IMR-90 (cell line): ENCODE measurements at regions not wholly inside any gene's neighbourhood (a gene's known extent, or its start where the extent isn't known, plus 50 kb on each side); places are given as distances from the start of the nearest gene placed in this dataset.

Source experiments
- ATAC-seq: fragments of 200-7000 bp; cut with Tn5 transposase; 2 replicates; pipeline ENCODE4 v1.9.1; 2020; ENCODE audit warnings: low read depth, mild to moderate bottlenecking, moderate library complexity
- BruUV-seq: library from RNA; stranded (reverse); fragments of 400-500 nt; replicated peaks from 2 replicates; lab custom pipeline; 2021; lab: Mats Ljungman, UMichigan
- CTCF ChIA-PET: fragments of 300-600 bp; formaldehyde crosslinking; extraction: SDS; loops from one replicate; lab custom pipeline; 2021; ENCODE audit warnings: antibody characterized with exemption; lab: Yijun Ruan, JAX
- POLR2A ChIA-PET: fragments of 300-600 bp; sonication (Branson Sonifier 250); formaldehyde crosslinking; loops from one replicate; lab custom pipeline; 2022; ENCODE audit warnings: antibody characterized with exemption; ENCODE audit not compliant: unreplicated experiment; lab: Charles Lee
- DNase-seq: peaks from one replicate; pipeline ENCODE4 v3.0.0; 2013
- H2AFZ ChIP-seq: replicated peaks from 2 replicates; pipeline ENCODE3; 2013; ENCODE audit warnings: low read length, mild to moderate bottlenecking; ENCODE audit not compliant: poor library complexity
- H2AK5ac ChIP-seq: 2 replicates; pipeline ENCODE4 v1.6.1; 2013; ENCODE audit warnings: low read depth, low read length, inconsistent platforms
- H2AK9ac ChIP-seq: replicated peaks from 2 replicates; pipeline ENCODE3; 2013; ENCODE audit warnings: mild to moderate bottlenecking, low read depth, low read length, moderate library complexity; ENCODE audit not compliant: poor library complexity
- H2BK120ac ChIP-seq: 2 replicates; pipeline ENCODE4 v1.6.1; 2013; ENCODE audit warnings: low read depth, low read length, inconsistent platforms
- H2BK15ac ChIP-seq: 3 replicates; pipeline ENCODE4 v1.6.1; 2013; ENCODE audit warnings: low read depth, low read length, inconsistent platforms
- H2BK20ac ChIP-seq: 2 replicates; pipeline ENCODE4 v1.6.1; 2013; ENCODE audit warnings: low read depth, mild to moderate bottlenecking, inconsistent platforms, low read length, moderate library complexity
- H2BK5ac ChIP-seq: 2 replicates; pipeline ENCODE4 v1.6.1; 2013; ENCODE audit warnings: mild to moderate bottlenecking, low read depth, low read length, inconsistent platforms; ENCODE audit not compliant: poor library complexity, severe bottlenecking
- H3K14ac ChIP-seq: replicated peaks from 2 replicates; pipeline ENCODE4 v1.6.1; 2013; ENCODE audit warnings: low read depth, low read length, inconsistent platforms
- H3K18ac ChIP-seq: 2 replicates; pipeline ENCODE4 v1.6.1; 2013; ENCODE audit warnings: low read depth, low read length, control low read depth
- H3K23ac ChIP-seq: 2 replicates; pipeline ENCODE4 v1.6.1; 2013; ENCODE audit warnings: low read depth, low read length, inconsistent platforms
- H3K27ac ChIP-seq: 2 replicates; pipeline ENCODE4 v1.5.1; 2013; ENCODE audit warnings: mild to moderate bottlenecking, control low read depth, low read length; ENCODE audit not compliant: insufficient read depth
- H3K27me3 ChIP-seq: 2 replicates; pipeline ENCODE4 v1.6.1; 2013; ENCODE audit warnings: low read length; ENCODE audit not compliant: control insufficient read depth, insufficient read depth
- H3K36me3 ChIP-seq: 2 replicates; pipeline ENCODE4 v1.6.1; 2013; ENCODE audit warnings: low read length, mixed read lengths; ENCODE audit not compliant: control insufficient read depth, insufficient read depth
- H3K4ac ChIP-seq: 2 replicates; pipeline ENCODE4 v1.6.1; 2013; ENCODE audit warnings: low read depth, low read length, inconsistent platforms
- H3K4me1 ChIP-seq: 2 replicates; pipeline ENCODE4 v1.6.1; 2013; ENCODE audit warnings: low read length, mixed read lengths; ENCODE audit not compliant: control insufficient read depth, insufficient read depth
- H3K4me2 ChIP-seq: 2 replicates; pipeline ENCODE4 v1.6.1; 2013; ENCODE audit warnings: low read depth, mild to moderate bottlenecking, control low read depth, low read length, moderate library complexity
- H3K4me3 ChIP-seq: 2 replicates; pipeline ENCODE4 v1.5.1; 2013; ENCODE audit warnings: low read depth, mild to moderate bottlenecking, control low read depth, low read length, moderate library complexity; ENCODE audit not compliant: insufficient read depth
- H3K56ac ChIP-seq: 2 replicates; pipeline ENCODE4 v1.6.1; 2013; ENCODE audit warnings: low read length, inconsistent platforms; ENCODE audit not compliant: insufficient read depth; ENCODE audit errors: extremely low read depth
- H3K79me1 ChIP-seq, 2 experiments: 2 replicates each; pipeline ENCODE4 v1.6.1; 2013; ENCODE audit warnings: low read length in 2 of 2, inconsistent platforms in 1 of 2, low read depth in 1 of 2
- H3K9ac ChIP-seq: 2 replicates; pipeline ENCODE4 v1.6.1; 2013; ENCODE audit warnings: low read depth, low read length, control low read depth
- H3K9me1 ChIP-seq: 2 replicates; pipeline ENCODE4 v1.6.1; 2013; ENCODE audit warnings: low read length, inconsistent platforms; ENCODE audit not compliant: insufficient read depth
- H3K9me3 ChIP-seq: 2 replicates; pipeline ENCODE4 v1.6.1; 2013; ENCODE audit warnings: low read length; ENCODE audit not compliant: control insufficient read depth, insufficient read depth
- H4K20me1 ChIP-seq: 2 replicates; pipeline ENCODE4 v1.6.1; 2013; ENCODE audit warnings: low read length, inconsistent platforms; ENCODE audit not compliant: insufficient read depth
- H4K5ac ChIP-seq: 2 replicates; pipeline ENCODE4 v1.6.1; 2013; ENCODE audit warnings: mild to moderate bottlenecking, low read depth, low read length, control low read depth
- H4K8ac ChIP-seq, 2 experiments: 2 replicates each; pipeline ENCODE4 v1.6.1; 2013; ENCODE audit warnings: low read depth in 2 of 2, low read length in 2 of 2, control low read depth in 1 of 2, inconsistent platforms in 1 of 2
- H4K91ac ChIP-seq: 2 replicates; pipeline ENCODE4 v1.6.1; 2013; ENCODE audit warnings: low read depth, low read length, inconsistent platforms; ENCODE audit not compliant: insufficient read depth
- CHD1 ChIP-seq: IDR thresholded peaks from 2 replicates; pipeline ENCODE4 v1.6.1; 2012; ENCODE audit warnings: low read depth, low read length, improper control_type of control experiment
- ELK1 ChIP-seq: fragments of 150-350 bp; IDR thresholded peaks from 2 replicates; pipeline ENCODE4 v1.6.1; 2016; ENCODE audit warnings: low read depth, mild to moderate bottlenecking, low read length, moderate library complexity, borderline replicate concordance
- FOS ChIP-seq: fragments of 150-350 bp; IDR thresholded peaks from 2 replicates; pipeline ENCODE4 v1.6.1; 2016; ENCODE audit warnings: low read depth, low read length
- MAFK ChIP-seq: IDR thresholded peaks from 2 replicates; pipeline ENCODE4 v1.6.1; 2012; ENCODE audit warnings: low read depth, low read length, improper control_type of control experiment
- MAZ ChIP-seq: IDR thresholded peaks from 2 replicates; pipeline ENCODE4 v1.6.1; 2012; ENCODE audit warnings: low read depth, mild to moderate bottlenecking, low read length, improper control_type of control experiment, moderate library complexity, borderline replicate concordance
- NFE2L2 ChIP-seq: fragments of 150-350 bp; IDR thresholded peaks from 2 replicates; pipeline ENCODE4 v1.6.1; 2016; ENCODE audit warnings: low read depth, mild to moderate bottlenecking, low read length
- RAD21 ChIP-seq: IDR thresholded peaks from 2 replicates; pipeline ENCODE4 v1.6.1; 2012; ENCODE audit warnings: low read length, improper control_type of control experiment
- RCOR1 ChIP-seq: IDR thresholded peaks from 2 replicates; pipeline ENCODE4 v1.6.1; 2012; ENCODE audit warnings: mild to moderate bottlenecking, low read length, improper control_type of control experiment; ENCODE audit not compliant: insufficient replicate concordance
- SMC3 ChIP-seq: fragments of 150-350 bp; IDR thresholded peaks from 2 replicates; pipeline ENCODE4 v1.6.1; 2016; ENCODE audit warnings: low read depth, mild to moderate bottlenecking, antibody characterized with exemption, low read length, moderate library complexity
- USF2 ChIP-seq: fragments of 150-350 bp; IDR thresholded peaks from 2 replicates; pipeline ENCODE4 v1.6.1; 2017; ENCODE audit warnings: mild to moderate bottlenecking, antibody characterized with exemption, low read length, low read depth
- WGBS, 2 experiments: methylation state at CpG; one replicate each; pipeline versions ENCODE4 v1.1.5 to v1.1.7; 2013; ENCODE audit warnings: missing lambda C conversion rate in 2 of 2; ENCODE audit not compliant: insufficient read length in 1 of 2; ENCODE audit errors: extremely low coverage in 2 of 2; 5-methylcytosine and 5-hydroxymethylcytosine counted together
- dilution Hi-C: fragments of 300-500 bp; cut with HindIII; formaldehyde crosslinking; loops from one replicate; pipeline ENCODE4 v1.14.3; 2018; ENCODE audit warnings: low sequenced_read_pairs; ENCODE audit not compliant: unreplicated experiment
- in situ Hi-C: fragments of 300-500 bp; cut with MboI; formaldehyde crosslinking; loops from 3 replicates; pipeline ENCODE4 v1.14.3; 2019; ENCODE audit warnings: low sequenced_read_pairs, inconsistent platforms, mixed read lengths
- intact Hi-C: fragments of 100-400 bp; cut with micrococcal nuclease; formaldehyde crosslinking; loops from 2 replicates; pipeline ENCODE4 v1.10.0; 2022

- no peak for DNase-seq
- intact Hi-C loops (no loop called here), in situ Hi-C loops (no loop called here), dilution Hi-C loops (no loop called here)
- Histone ChIP-seq H4K8ac (no peak overlapping the region), H3K9ac (no peak overlapping the region), H4K20me1 (no peaks in the 10 kb centered on the region), H2BK15ac (no peak overlapping the region), H3K23ac (no peak overlapping the region), H3K18ac (no peak overlapping the region), H3K9me1 (no peaks in the 10 kb centered on the region), H2AK9ac (no peak overlapping the region), H3K27ac (no peak overlapping the region), H2BK120ac (no peak overlapping the region), H2AK5ac (no peak overlapping the region), H2BK20ac (no peak overlapping the region), H2BK5ac (no peak overlapping the region), H3K9me3 (no peaks in the 10 kb centered on the region), H3K56ac (no peak overlapping the region), H3K4me2 (no peak overlapping the region), H4K91ac (no peak overlapping the region), H3K36me3 (no peaks in the 10 kb centered on the region), H3K14ac (no peak overlapping the region), H3K4me3 (no peak overlapping the region), H3K27me3 (no peaks in the 10 kb centered on the region), H2AFZ (no peak overlapping the region), H3K4me1 (no peaks in the 10 kb centered on the region), H4K5ac (no peak overlapping the region), H3K79me1 (no peaks in the 10 kb centered on the region), H3K4ac (no peak overlapping the region)
- ChIA-PET POLR2A (no interaction called here), CTCF (no interaction called here)
- no TSS peak for BruUV-seq
- WGBS, 2 experiments = no CpG with 5 or more reads among the region's 1 CpG
- no peak for TF ChIP-seq CHD1
- no peak for TF ChIP-seq FOS
- no peak for TF ChIP-seq RAD21
- no peak for TF ChIP-seq MAFK
- no peak for TF ChIP-seq NFE2L2
- no peak for TF ChIP-seq ELK1
- TF ChIP-seq SMC3 = no peak
- no peak for TF ChIP-seq USF2
- no peak for TF ChIP-seq RCOR1
- TF ChIP-seq MAZ = no peak
- ATAC-seq = no peak
These were observed 183.0 kb upstream of the CDH9 start for GRCh38 chr5:27221410-27221809.
